ENCODE measurements at regions not wholly inside any gene's neighbourhood (a gene's known extent, or its start where the extent isn't known, plus 50 kb on each side); places are given as distances from the start of the nearest gene placed in this dataset.

GRCh38 chr10:120367341-120367740 is 89.7 kb upstream of the PLPP4 start:
- no peak for TF ChIP-seq GATA3 (IDR thresholded peaks at IDR 0.05; ENCODE audit: low read depth, low read length)
- no peak for TF ChIP-seq GATA2 (IDR thresholded peaks at IDR 0.05; ENCODE audit: low read depth, low read length)
